ENCODE measurements at regions not wholly inside any gene's neighbourhood (a gene's known extent, or its start where the extent isn't known, plus 50 kb on each side); places are given as distances from the start of the nearest gene placed in this dataset.
"Not testable (repeated sequence)": the region's sequence is repeated elsewhere in the genome, so short reads cannot be mapped to it uniquely, and the experiment has no call there.

DNA sequence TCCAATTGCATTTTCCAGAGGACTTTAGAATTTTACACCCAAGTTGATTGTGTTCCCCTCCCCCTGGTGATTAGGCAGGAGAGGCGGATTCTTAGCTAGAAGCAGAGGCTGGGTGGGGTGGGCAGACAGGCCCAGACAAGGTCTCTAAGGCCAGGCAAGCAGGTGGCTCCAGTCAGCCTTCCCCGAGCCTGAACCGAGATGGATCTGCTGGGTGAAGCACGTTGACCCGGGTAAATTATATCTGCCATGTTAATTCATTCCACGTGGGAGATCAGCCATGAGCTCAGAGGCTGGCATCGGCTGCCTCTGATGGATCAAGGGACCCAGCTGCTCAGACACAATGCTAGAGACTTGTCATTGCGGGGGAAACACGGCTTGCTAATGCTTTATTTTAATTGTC lies 159.5 kb upstream of the MAFB start:
- H3K4me1 Mint-ChIP-seq = no peaks in the 10 kb centered on the region
- ATAC-seq = no peak
- no peak for DNase-seq
- no peak overlapping the region for H3K4me3 Mint-ChIP-seq
- no peak overlapping the region for H3K27ac Mint-ChIP-seq
- no peaks in the 10 kb centered on the region for H3K9me3 Mint-ChIP-seq
- no peaks in the 10 kb centered on the region for H3K27me3 Mint-ChIP-seq

DNA sequence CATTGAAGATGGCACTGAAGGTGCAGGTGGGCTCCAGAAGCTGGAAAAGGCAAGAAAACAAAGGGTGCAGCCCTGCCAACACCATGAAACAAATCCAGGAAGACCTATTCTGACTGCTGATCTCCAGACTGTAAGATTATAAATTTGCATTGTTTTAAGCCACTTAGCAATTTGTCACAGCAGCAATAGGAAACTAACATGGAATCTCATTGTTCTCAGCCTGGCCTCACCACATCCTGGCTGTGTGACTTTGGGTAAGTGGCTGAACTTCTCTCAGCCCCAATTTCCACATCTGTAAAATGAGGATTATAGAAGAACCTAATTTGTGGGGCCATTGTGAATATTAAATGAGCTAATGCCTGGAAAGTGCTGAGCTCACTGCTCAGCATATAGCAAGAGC lies 160.4 kb upstream of the MAFB start:
- no peaks in the 10 kb centered on the region for H3K27me3 Mint-ChIP-seq
- no peaks in the 10 kb centered on the region for H3K9me3 Mint-ChIP-seq
- ATAC-seq (no peak), DNase-seq (no peak)
- H3K4me3 Mint-ChIP-seq = no peak overlapping the region
- H3K4me1 Mint-ChIP-seq = no peaks in the 10 kb centered on the region
- H3K27ac Mint-ChIP-seq = no peak overlapping the region

DNA sequence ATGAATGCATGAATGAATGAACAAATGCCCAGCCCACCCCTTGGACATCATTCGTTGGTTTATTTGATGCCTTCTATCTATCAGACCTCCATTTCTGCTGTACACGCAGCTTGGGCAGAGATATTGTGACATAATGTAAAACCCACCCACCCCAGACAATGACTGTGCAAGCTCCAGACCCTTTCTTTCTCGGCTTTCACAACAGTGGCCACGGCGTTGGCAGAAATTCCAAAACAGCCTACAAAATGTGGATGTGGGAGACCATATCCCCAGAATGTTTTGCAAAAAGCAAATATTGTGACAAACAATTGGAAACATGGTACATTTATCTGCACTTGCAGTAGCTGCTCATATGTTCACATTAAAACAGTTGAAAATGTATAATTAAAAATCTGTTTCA lies 162.0 kb upstream of the MAFB start:
- ATAC-seq = no peak
- Mint-ChIP-seq H3K27ac (peak overlapping the region in 1 of 2 donors; percentile 27), H3K4me3 (no peak overlapping the region), H3K27me3 (no peaks in the 10 kb centered on the region), H3K4me1 (no peaks in the 10 kb centered on the region), H3K9me3 (no peaks in the 10 kb centered on the region)
- DNase-seq = no peak

GRCh38 chr20:40855269-40855668 lies 166.2 kb upstream of the MAFB start:
- H3K9me3 Mint-ChIP-seq = no peaks in the 10 kb centered on the region
- no peaks in the 10 kb centered on the region for H3K4me1 Mint-ChIP-seq

DNA sequence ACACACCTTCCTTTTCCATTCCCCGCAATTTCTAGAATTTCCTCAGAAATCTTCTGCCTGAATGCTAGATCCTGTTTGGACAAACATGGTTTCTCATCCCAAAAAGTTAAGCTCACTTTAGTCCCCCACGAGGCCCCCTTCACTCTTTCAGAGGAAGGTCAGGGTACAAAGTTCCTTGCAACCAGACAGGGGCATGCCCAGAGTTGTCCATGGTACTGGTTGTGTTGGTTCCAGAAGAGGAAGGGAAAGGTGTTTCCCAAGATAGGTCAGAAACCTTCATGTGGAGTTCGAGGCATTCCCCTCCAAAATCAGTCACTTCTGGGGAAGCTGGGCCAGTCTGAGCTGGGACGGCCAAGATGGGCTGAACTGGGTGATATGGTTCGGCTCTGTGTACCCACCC lies 167.6 kb upstream of the MAFB start:
- no peaks in the 10 kb centered on the region for H3K9me3 Mint-ChIP-seq
- H3K4me3 Mint-ChIP-seq = no peak overlapping the region
- ATAC-seq (no peak), DNase-seq (no peak)
- H3K27ac Mint-ChIP-seq = peak overlapping the region; percentile 42 to 80
- no peaks in the 10 kb centered on the region for H3K27me3 Mint-ChIP-seq
- no peaks in the 10 kb centered on the region for H3K4me1 Mint-ChIP-seq

More at GRCh38 chr20:40855269-40855668, 166.2 kb upstream of the MAFB start:
- DNase-seq = no peak
- Mint-ChIP-seq H3K27me3 (no peaks in the 10 kb centered on the region), H3K27ac (no peak overlapping the region), H3K4me3 (no peak overlapping the region)
- no peak for ATAC-seq

DNA sequence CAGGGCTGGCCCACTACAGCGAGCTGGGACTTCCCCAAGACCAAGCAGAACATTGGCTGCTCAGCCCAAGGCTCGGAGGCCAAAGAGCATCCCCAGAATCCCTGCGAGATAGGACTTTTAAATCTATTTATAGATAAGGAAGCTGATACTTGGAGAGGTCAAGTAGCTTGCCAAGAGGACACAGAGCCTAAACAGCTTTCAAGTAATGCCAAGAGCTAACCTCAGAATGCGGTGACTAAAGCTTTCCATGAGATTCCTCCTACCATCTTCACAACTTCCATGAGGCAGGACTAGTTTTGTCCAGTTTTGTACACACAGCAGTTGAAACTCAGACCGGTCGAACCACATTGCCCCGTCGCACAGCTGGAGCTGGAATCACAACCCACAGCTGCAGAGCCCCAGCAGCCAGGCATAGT lies 168.1 kb upstream of the TOP1 start:
- Mint-ChIP-seq H3K4me1 (no peaks in the 10 kb centered on the region), H3K27ac (peak overlapping the region in 1 of 2 donors; percentile 21), H3K9me3 (no peaks in the 10 kb centered on the region), H3K4me3 (no peak overlapping the region), H3K27me3 (no peaks in the 10 kb centered on the region)
- ATAC-seq (no peak), DNase-seq (no peak)

DNA sequence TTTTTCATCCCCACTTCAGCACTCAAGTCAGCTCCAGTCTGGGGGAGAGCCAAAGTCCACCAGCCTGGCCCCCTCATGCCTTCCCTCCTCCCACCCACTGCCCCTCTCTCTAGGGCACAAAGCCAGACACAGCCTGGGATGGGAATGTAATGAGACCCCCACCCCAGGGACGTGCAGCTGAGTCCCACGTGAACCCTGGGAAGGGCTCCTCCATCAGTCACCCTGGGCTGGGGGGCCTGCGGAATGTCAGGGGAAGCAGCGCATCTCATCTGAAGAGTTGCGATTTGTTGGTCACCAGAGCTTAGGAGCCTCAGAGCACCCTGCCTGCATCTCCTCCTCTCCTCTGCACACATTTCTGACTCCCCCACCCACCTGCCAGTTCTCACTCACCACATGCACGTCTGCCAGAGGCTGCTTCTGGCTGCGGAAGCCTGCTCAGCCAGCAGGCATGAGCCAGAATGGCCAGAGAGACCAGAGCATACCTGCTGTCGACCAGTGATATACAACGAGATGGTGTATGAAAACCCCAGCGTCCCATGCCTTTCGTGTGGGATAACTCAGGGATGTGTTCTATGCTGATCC lies 167.1 kb upstream of the TOP1 start:
- H3K9me3 Mint-ChIP-seq = no peaks in the 10 kb centered on the region
- no peak overlapping the region for H3K4me3 Mint-ChIP-seq
- no peaks in the 10 kb centered on the region for H3K27me3 Mint-ChIP-seq
- DNase-seq = no peak
- H3K27ac Mint-ChIP-seq = peak overlapping the region in 1 of 2 donors; percentile 84
- no peaks in the 10 kb centered on the region for H3K4me1 Mint-ChIP-seq
- no peak for ATAC-seq

- Mint-ChIP-seq H3K27me3 (no peaks in the 10 kb centered on the region), H3K27ac (no peak overlapping the region), H3K4me3 (no peak overlapping the region), H3K4me1 (no peaks in the 10 kb centered on the region), H3K9me3 (no peaks in the 10 kb centered on the region)
- ATAC-seq (no peak), DNase-seq (no peak)
Observed at GRCh38 chr20:40863355-40863919, 165.2 kb upstream of the TOP1 start.

DNA sequence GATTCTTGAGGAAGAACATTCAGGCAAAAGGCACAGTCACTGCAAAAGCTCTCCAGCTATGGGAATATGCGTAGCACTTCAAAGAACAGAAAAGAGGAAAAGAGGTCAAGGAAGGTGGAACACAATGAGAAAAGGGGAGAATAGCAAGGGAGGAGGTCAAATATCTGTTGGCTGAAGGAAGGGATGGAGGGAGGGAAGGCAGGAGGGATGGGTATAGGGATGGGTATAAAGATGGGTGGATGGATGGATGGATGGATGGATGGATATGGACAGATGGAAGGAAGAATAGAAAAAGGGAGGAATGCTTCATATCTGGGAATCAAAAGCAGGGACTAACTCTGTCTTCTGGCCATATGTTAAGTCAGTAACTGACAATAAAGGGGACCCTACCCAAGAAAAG lies 164.2 kb upstream of the TOP1 start:
- H3K27ac Mint-ChIP-seq = no peak overlapping the region
- ATAC-seq = no peak
- no peaks in the 10 kb centered on the region for H3K9me3 Mint-ChIP-seq
- DNase-seq = no peak
- H3K27me3 Mint-ChIP-seq = no peaks in the 10 kb centered on the region
- no peak overlapping the region for H3K4me3 Mint-ChIP-seq
- no peaks in the 10 kb centered on the region for H3K4me1 Mint-ChIP-seq

DNA sequence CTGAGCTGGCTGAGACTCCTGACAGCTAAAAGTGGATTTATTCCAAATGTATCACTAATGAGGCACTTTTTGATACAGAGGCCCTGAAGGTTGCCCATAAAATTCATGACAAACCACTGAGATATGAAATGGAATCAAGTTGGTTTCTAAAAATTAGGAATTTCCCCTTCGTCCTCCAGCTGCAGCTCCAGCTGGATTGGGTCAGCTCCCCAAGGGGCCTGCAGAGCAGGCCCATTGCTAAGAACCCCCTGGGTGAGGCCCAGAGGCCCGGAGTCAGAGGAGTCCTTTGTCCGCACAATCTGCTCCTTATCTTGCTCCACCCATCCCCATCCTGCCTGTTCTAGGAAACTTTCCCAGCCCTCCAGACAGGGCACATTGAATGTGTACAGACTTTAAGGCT lies 163.5 kb upstream of the TOP1 start:
- no peak for ATAC-seq
- Mint-ChIP-seq H3K4me1 (no peaks in the 10 kb centered on the region), H3K27ac (no peak overlapping the region), H3K27me3 (no peaks in the 10 kb centered on the region), H3K9me3 (no peaks in the 10 kb centered on the region), H3K4me3 (no peak overlapping the region)
- DNase-seq = no peak

DNA sequence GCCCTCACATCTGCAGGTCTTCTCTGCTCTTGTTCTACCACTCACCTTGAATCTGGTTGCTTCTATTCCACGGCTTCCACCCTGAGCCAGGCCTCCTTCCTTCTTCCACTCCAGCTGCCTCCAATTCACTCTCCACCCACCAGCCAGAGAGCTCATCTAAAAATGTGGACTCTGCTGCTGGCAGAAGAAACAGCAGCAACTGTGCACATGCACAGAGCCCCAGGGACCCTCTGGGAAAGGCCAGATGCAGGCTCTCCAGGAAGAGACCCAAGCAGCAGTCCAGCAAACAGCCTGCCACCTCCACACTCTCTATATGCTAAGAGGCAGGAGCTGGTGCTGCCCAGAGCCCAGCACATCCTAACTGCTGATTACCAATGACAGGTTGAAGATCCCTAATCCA lies 162.6 kb upstream of the TOP1 start:
- Mint-ChIP-seq H3K4me3 (no peak overlapping the region), H3K27ac (no peak overlapping the region), H3K27me3 (no peaks in the 10 kb centered on the region), H3K9me3 (no peaks in the 10 kb centered on the region), H3K4me1 (no peaks in the 10 kb centered on the region)
- no peak for ATAC-seq
- no peak for DNase-seq

GRCh38 chr20:40868551-40869217 lies 159.9 kb upstream of the TOP1 start:
- Mint-ChIP-seq H3K4me3 (no peak overlapping the region), H3K27me3 (no peaks in the 10 kb centered on the region), H3K4me1 (no peaks in the 10 kb centered on the region), H3K27ac (no peak overlapping the region), H3K9me3 (no peaks in the 10 kb centered on the region)
- DNase-seq (no peak), ATAC-seq (no peak)

- no peaks in the 10 kb centered on the region for H3K27me3 Mint-ChIP-seq
- H3K9me3 Mint-ChIP-seq = no peaks in the 10 kb centered on the region
- DNase-seq (no peak), ATAC-seq (no peak)
- no peak overlapping the region for H3K4me3 Mint-ChIP-seq
- no peaks in the 10 kb centered on the region for H3K4me1 Mint-ChIP-seq
- no peak overlapping the region for H3K27ac Mint-ChIP-seq
Observed at GRCh38 chr20:40869218-40870147, 159.1 kb upstream of the TOP1 start.

GRCh38 chr20:40875116-40876085 lies 153.2 kb upstream of the TOP1 start:
- DNase-seq (no peak), ATAC-seq (no peak)
- H3K27ac Mint-ChIP-seq = no peak overlapping the region
- H3K4me3 Mint-ChIP-seq = no peak overlapping the region
- H3K4me1 Mint-ChIP-seq = no peaks in the 10 kb centered on the region
- H3K27me3 Mint-ChIP-seq = no peaks in the 10 kb centered on the region
- peaks cover under 1 to 6% of the 10 kb centered on the region in 2 donors for H3K9me3 Mint-ChIP-seq

DNA sequence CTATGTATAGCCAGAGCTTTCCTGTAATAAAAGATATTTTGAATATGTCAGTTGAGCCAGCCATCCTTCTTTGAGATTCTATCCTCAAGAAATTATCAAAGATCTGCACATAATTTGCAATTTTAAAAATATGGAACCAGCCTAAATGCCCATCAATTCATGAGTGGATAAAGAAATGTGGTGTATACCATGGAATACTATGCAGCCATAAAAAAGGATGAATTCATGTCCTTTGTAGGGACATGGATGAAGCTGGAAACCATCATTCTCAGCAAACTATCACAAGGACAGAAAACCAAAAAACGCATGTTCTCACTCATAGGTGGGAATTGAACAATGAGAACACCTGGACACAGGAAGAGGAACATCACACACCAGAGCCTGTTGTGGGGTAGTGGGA lies 150.5 kb upstream of the TOP1 start:
- H3K27ac Mint-ChIP-seq, ATAC-seq, H3K4me3 Mint-ChIP-seq, DNase-seq, H3K27me3 Mint-ChIP-seq: not testable (repeated sequence)
- Mint-ChIP-seq H3K4me1 (peaks cover 17% of the 10 kb centered on the region), H3K9me3 (peaks cover 5 to 14% of the 10 kb centered on the region in 2 donors)

Measured in stimulated activated naive CD8-positive, alpha-beta T cell treated with anti-CD3 and anti-CD28 coated beads, Interleukin-15, amount 100 ng/mL, for 72 hours (primary cell).